GM21367 (cell line): ENCODE measurements at regions not wholly inside any gene's neighbourhood (a gene's known extent, or its start where the extent isn't known, plus 50 kb on each side); places are given as distances from the start of the nearest gene placed in this dataset.

ENCODE experiments used
- ATAC-seq: cut with Tn5 transposase; IDR thresholded peaks from one replicate; pipeline ENCODE4 v1.9.1; 2021; ENCODE audit not compliant: unreplicated experiment

DNA sequence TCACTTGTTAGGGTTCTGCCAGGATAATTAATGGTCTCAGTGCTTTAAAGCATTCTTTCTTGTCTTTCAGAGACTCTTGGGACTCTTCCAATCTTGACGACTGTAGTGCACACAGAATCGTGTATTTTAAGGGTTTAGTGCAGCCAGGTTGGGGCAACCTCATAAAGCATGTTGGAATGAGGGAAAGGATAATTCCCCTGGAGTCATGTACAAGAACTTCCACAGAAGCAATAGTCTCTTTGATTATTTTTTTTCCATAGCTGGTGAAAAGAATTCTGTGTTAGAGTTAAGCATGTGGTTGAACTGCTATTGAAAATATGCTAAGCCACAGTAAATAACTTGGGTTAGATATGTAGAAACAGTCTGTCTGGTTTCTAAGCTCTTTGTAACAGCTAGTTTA, 246.8 kb upstream of the DAAM1 start:
- no peak for ATAC-seq

DNA sequence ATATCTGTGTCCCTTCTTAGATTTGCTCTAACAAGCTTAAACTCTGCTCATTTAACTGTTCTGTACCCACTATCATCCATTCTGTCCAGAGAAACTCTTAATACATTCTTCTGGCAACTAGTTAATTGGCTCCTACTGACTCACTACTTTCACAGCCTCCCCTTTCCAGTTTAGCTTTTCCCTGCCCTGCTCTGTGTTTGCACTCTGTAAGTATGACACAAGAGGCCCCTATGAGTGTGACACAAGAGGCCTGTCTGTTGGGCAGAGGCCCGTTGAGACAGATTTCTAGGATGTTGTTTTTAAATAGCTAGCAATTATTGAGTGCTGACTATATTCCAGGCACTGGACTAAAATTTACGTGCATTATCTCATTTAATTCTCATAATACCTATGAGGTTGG, 246.0 kb upstream of the DAAM1 start:
- no peak for ATAC-seq

DNA sequence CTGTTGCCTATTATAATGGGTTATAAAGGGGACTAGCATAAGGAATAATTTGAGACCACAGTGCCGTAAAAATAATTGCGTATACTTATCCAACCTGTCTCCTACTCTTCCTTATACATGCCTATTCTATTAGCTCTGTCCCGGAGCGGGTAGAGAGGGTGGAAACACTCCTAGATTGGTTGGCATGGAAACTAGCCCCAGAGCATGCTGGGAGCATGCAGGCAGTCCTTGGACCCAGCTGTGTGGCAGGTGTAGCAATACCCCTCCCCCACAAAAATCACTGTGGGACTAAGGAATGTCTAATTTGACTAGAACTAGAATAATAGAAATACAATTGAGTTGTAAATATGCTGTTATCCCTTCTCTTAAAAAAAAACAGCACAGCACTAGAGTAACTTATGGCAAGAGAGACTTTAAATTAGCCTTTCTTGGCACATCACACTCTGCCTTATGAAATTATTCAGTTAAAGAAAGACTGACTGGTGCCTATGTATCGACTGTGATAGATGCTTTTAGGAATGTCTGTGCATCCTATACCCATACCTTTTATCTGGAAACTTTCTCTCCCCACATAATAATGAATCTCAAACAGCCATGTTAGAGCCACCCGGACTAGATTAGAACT, 244.0 kb upstream of the DAAM1 start:
- no peak for ATAC-seq

DNA sequence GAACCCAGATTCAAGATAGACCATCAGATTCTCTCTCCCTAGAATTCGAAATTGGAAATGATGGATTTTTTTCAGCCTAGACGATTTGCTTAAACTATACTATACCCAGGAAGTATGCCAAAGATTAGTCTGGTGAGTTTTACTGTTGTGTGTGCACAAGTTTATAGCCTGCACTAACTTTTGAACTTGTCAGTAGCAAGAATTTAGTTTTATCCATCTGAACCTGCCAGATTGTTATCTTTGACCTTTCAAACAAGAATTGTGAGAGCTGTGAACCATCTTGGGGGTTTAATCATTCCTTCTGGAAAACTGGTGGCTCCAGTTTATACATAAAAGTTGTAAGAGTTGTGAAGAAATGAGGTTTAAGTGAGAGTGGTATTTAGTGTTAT, 243.5 kb upstream of the DAAM1 start:
- ATAC-seq = no peak

DNA sequence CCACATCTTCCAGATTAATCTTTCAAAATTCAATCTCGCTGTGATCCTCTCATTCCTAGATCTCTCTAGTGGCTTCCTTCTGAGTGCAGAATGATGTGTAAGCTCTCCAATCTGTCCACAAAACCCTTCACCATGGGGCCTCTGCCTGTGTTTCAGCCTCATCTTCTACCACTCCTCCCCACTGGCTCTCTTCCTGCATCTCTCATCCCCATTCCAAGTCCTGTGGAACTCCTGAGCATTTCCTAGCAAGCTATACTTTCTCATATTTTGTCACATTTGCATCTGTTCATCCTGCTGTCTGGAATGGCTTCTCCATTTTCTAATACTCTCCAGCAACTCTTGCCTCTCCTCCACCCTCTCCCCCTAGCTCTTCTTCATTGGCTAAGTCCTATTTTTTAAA, 242.0 kb upstream of the DAAM1 start:
- ATAC-seq = no peak

DNA sequence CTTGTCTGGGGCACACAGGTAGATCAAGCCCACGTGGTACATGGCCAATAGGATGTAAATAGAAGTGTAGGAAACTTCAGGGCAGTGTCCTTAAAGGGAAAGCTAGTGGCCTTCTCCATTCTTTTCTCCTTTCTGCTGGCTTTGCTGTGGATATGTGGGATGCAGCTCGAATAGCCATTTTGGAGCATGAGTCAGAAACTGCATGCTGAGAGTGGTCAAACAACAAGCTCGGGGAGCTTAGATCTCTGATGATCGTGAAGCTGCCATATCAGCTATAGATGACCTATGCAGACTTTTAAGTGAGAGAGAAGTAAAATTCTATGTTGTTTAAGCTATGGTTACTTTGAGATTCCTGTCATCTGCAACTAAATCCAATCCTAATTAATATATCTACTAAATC, 241.3 kb upstream of the DAAM1 start:
- no peak for ATAC-seq

DNA sequence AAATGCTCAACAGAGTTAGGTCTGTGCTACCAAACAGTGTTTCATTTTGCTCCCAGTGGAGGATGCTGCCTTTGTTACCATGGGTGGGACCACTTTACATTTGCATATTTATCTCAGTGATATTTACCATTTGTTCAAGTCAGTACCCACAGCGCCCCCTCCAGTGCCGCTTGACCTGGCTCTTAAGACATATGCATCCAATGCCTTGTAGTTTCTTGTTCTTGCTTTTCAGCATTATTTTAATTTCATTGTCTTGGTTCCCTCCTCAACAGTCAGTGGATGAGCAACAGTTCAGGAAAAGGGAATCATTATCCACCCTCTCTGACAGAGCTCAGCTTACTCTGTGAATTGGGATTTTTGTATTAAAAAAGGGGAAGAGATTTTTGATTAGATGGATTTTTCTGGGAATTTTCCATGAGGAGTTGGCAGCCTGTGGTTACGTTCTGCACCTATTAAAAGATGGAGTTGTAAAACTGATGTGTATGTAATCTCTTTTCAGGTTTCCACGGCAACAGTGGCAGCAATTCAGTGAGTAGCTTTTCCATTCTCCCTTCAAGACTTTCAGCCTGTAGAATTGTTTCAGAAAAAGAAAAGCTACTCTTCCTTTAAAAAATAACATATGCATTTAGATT, 240.5 kb upstream of the DAAM1 start:
- no peak for ATAC-seq

DNA sequence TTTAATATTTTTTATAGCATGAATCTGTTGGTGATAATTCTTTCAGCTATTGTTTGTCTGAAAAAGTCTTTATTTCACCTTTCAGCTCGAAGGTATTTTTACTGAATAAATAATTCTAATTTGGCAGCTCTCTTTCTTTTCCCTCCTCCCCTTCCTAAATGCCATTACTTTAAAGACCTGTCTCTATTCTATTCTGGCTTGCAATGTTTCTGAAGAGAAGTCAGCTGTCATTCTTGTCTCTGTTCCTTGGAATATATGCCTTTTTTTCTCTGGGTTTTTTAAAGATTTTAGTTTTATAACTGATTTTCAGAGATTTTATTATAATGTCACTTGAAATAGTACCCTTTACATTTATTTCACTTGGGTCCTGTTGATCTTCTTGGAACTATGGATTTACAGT, 237.9 kb upstream of the DAAM1 start:
- ATAC-seq = no peak

DNA sequence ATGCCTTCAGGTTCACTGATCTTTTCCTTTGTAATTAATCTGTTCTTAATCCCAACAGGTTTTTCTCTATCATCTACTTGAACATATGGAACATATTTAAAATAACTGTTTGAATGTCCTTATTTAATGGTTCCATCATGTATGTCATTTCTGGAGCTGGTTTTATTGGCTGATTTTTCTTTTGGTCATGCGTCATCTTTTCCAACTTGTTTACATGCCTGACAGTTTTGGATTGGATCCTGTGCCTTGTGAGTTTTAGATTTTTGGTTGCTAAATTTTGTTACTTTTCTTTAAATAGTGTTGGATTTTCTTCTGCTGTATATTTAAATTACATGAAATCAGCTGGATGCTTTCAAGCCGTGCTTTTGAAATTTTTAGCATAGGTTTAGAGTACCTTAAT, 237.3 kb upstream of the DAAM1 start:
- no peak for ATAC-seq

DNA sequence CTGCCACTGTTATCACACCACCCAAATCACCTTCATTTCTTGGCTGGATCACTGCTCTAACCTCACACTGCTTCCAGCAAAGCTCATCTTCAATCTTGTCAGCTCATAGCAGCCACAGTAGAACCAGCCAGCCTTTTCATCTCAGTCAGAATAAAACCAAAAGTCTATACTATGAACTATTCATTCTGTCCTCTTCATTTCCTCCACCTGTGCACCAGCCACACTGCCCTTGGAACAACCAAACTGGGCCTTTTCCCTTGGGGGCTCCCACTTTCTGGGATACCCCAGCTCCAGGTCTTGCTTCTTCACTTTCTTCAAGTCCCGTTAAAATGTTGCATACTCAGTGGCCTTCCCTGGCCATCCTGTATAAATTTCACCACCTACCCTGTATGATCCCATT, 234.4 kb upstream of the DAAM1 start:
- ATAC-seq = no peak

DNA sequence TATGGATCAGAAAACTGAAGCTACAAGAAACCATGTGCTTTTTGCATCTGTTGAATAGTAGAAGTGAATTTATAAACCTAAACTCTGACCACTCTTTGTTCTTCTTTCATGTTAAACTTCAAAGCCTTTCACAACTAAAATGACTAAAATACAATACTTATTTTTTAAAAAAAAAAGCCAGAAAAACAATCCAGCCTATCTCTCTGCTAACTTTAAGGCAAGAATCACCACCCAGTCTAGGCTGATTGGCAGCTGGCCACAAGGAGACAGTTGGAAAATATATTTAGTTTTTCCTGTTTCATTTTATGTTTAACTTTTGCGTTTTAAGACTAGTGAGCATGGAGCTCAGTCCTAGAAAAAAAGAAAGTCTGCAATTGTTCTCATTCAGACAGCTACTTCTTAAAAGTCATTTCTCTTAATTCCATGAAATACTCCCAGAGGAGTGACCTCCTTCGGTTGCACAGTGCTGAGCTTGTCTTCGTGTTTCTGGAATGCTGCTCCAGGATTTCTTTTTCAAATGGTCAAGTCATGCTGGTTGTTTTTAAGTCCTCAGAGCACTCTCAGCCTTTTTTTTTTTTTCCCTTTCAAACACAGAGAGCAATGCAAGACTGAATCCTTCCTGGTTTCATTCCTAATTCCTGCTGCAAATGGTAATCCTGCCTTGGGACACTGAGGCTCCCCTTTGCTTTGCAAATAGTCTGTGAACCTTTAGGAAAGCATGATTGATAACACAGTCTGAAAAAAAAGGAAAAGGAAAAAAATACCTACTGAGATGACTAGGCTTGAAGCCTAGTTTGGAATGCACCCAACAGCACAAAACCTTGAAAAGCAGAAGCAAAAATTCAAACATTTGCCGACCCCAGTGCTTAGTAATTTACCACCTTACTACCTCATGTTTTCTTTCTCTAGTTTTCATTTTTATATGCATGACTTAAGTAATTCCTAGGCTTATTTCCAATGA, 233.3 kb upstream of the DAAM1 start:
- ATAC-seq = no peak

DNA sequence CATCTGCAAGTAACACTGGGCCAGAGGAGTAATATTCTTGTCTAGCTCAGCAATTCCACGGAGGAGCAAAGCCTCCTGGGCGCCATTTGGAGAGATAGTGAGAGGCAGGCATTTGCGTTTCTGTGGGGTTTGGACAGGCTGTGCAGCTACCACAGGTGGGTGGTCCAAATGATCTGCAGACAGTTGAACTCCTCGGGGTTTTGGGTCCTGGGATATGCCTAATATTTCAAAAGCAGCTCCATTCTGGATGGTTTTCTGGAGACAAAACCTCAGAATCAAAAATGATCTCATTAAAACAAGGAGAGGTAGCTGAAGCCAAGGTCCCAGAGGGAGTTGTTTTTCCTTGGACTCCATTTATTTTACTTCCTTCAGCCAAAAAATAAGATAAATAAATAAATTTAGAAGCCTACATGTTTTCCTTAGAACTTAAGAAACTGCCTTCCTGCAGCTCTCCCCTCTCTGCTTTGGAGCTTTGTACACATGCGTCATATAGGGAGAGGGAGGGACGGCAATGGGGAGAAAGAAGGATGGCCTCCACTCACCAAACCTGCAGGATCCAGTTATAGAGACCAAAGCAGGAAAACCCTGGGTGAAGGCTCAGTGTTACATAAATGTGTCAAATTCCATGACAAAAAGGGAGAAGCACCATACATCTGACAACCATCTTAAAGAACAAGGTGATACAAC, 227.3 kb upstream of the DAAM1 start:
- no peak for ATAC-seq

DNA sequence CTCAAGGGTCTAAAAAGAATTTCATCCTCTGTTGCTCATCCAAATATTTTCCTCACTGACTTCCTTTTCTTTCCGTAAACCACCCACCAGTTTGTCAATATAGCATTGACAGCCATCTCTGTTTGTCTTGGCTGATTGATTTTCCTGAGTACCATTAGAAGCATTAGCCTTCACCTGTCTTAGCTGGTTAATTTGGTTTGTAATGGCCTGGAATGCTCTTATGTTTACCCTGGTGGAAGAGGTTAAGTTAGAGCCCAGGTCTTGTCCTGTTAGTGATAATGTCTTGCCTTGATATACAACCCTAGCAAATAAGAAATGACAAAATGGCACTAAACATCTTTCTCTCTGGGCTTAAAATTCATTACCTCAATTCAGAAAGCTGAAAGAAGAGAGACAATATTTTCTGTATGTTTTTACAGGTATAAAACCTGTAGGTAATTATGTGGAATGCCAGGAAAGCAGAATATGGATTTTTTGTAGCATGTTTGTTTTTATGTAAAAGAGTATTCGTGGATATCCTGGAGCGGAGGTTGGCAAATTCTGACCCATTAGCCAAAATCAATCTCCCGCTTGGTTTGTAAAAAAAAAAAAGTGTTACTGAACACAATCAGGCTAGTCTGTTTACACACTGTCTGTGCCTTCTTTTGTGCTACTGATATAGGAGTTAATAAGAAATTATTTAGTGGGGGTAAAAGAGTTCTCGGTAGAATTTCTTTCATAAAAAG, 224.4 kb upstream of the DAAM1 start:
- ATAC-seq = no peak

DNA sequence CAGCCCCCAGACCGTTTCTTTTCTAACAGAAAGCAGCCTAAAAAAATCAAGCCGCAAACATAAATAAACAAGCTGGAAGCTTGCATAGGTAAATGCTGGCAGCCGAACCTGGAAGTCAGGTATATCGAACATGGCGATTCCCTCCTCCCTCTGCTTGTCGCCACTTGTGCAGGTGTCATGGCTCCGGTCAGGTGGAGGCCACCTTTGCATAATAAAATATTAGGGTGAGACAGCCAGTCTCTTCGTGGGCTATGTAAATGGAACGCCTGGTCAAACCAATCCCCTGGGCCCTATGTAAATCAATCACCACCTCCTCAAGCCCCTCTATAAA, 223.9 kb upstream of the DAAM1 start:
- ATAC-seq = no peak

DNA sequence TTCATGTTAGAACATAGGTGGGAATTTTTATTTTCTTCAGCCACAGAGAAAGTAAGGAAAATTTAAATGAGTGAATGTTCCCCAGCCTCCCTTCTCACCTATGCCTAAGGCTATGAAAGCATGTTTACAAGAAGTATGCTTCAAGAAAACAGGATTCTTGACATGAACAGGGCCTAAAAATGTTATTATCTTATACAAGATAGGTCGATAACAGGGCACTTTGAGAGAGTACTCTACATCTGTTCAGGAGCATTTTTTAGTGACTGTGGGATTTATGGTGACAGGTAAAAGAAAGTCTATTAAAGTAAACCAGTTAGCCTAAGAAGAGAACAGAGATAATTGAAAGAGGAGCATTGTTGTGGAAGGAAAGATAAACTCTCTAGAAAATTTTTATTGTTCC, 222.9 kb upstream of the DAAM1 start:
- no peak for ATAC-seq

DNA sequence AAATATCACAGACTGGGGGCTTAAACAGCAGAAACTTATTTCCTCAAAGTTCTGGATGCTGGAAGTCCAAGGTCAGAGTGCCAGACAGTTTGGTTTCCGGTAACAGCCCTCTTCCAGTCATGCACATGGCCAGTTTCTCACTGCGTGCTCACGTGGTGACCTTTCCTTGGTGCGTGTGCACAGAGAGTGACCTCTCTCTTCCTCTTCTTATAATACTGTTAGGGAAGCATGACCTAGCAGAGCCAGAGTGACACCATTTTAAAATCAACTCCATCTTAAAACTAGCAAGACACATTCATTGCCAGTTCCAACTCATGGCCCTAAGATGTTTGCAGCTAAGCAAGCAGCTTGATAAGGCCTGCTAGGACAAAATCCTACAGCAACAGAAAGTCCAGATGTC, 221.5 kb upstream of the DAAM1 start:
- no peak for ATAC-seq

DNA sequence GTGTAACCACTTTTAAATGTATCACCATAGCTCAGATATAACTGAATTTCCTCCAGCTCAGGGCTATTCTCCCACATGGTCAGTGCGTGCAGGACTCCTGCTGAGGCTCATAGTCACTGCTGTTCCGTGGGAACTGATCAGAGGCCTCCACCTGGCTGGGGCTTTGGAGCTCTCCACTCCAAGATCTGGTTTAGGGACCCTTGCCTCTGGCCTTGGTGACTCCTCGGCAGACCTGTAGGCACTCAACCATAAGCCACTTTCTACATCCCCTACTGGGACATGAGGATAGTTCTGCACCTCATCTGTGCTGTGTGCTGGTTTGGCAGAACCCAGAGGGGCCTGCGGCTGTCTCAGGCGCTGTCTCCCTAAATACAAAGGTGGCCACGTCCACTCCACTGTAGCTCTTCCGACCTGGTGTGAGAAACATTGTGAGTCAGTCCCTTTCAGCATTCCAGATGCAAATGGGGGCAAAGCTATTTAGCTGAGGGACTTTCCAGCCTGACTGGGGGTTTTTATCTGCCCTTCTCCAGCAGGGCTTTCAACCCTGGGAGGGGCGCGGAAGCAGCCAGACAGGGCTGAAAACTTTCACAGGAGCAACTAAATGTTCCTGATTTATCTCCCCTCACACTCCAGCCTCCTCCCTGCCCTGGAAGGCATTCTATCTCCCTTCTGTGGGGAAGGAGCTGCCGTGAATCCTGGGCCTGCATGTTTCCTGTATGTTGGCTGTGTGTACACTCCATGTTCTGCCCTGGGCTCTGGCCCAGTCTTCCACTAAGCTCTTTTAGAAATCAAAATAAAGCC, 218.3 kb upstream of the DAAM1 start:
- no peak for ATAC-seq

DNA sequence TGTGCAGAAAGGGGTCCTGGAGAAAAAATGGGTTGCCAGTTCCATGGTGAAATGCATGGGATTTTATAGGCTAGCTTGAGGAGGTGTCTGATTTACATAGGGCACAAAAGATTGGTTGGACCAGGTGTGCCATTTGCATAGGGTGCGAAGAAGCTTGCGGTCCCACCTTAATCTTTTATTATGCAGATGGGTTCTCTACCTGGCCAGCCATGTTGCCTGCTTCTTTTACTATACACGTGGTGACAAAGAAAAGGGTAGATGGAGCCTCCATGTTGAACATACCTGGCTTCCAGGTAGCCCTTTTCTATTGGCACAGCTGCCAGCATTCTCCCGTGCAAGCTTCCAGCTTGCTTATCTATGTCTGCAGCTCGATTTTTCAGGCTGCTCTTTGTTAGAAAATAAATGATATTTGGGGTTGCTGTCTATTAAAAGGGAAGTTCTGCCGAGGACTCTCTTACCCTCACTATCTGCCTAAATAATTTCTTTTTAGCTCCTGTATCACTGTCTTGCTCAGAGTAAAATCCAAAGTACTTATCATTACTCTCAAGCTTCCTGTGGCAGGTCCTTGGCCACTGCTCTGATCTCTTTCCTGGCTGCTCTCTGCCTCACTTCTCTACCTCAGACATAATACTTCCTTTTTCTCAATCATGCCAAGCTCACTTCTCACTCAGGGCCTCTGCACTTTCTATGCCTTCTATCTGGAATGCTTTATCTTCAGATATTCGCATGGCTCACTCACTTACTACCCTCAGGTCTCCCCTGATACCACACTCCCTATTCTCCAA, 216.0 kb upstream of the DAAM1 start:
- ATAC-seq = no peak

DNA sequence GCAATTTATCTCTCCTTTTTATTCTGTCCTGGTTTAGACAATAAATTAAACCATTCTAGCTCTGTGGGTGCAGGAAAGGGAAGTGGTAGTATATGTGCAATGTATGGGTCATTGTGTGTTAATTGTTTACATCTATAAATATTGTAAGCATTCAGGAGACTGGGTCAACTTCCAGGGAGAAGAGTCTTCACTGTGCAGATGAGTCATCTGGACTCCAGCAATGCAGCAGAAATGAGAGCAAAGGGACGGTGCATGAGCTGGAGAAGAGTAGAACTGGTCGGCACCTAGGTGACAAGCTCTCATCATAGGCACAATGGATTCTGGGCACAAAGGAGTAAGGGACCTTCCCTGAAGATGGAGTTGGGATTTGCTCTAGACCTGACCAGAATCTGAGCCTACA, 211.1 kb upstream of the DAAM1 start:
- ATAC-seq = no peak
